Fibroblast of the conjunctiva (primary cell): ENCODE measurements at regions not wholly inside any gene's neighbourhood (a gene's known extent, or its start where the extent isn't known, plus 50 kb on each side); places are given as distances from the start of the nearest gene placed in this dataset.
"Not testable (repeated sequence)": the region's sequence is repeated elsewhere in the genome, so short reads cannot be mapped to it uniquely, and the experiment has no call there.

Experiments
- DNase-seq: peaks from one replicate; pipeline ENCODE4 v3.0.0-alpha.2; 2010; ENCODE audit warnings: low read depth

- no peak for DNase-seq
Observed at GRCh38 chr5:110250755-110251154, 475.7 kb downstream of the TMEM232 start.

- no peak for DNase-seq
Observed at GRCh38 chr5:110251366-110251765, 475.1 kb downstream of the TMEM232 start.

- DNase-seq, result no peak
Observed at GRCh38 chr5:110255194-110255593, 471.3 kb downstream of the TMEM232 start.

- DNase-seq, result no peak
Observed at GRCh38 chr5:110256298-110256697, 470.2 kb downstream of the TMEM232 start.

GRCh38 chr5:110257971-110258370, 468.5 kb downstream of the TMEM232 start:
- DNase-seq, result no peak

- DNase-seq, result no peak
Observed at GRCh38 chr5:110258460-110259216, 467.8 kb downstream of the TMEM232 start.

- DNase-seq, result no peak
Observed at GRCh38 chr5:110262749-110263148, 463.7 kb downstream of the TMEM232 start.

GRCh38 chr5:110264661-110265060, 461.8 kb downstream of the TMEM232 start:
- no peak for DNase-seq

GRCh38 chr5:110265162-110265561, 461.3 kb downstream of the TMEM232 start:
- no peak for DNase-seq

- no peak for DNase-seq
Observed at GRCh38 chr5:110267714-110268113, 458.8 kb downstream of the TMEM232 start.

- no peak for DNase-seq
Observed at GRCh38 chr5:110268283-110268682, 458.2 kb downstream of the TMEM232 start.

GRCh38 chr5:110268985-110269384, 457.5 kb downstream of the TMEM232 start:
- DNase-seq, result no peak

- DNase-seq, result no peak
Observed at GRCh38 chr5:110269478-110270142, 456.9 kb downstream of the TMEM232 start.

GRCh38 chr5:110275878-110276277, 450.6 kb downstream of the TMEM232 start:
- no peak for DNase-seq

- not testable (repeated sequence) for DNase-seq
Observed at GRCh38 chr5:110278449-110278848, 448.0 kb downstream of the TMEM232 start.

- DNase-seq, result not testable (repeated sequence)
Observed at GRCh38 chr5:110284121-110284520, 442.4 kb downstream of the TMEM232 start.

- peak; percentile 84 for DNase-seq
Observed at GRCh38 chr5:110288766-110289511, 437.5 kb downstream of the TMEM232 start.

GRCh38 chr5:110289512-110289810, 437.0 kb downstream of the TMEM232 start:
- no peak for DNase-seq

GRCh38 chr5:110290542-110290941, 435.9 kb downstream of the TMEM232 start:
- DNase-seq, result no peak

- DNase-seq, result no peak
Observed at GRCh38 chr5:110294281-110294680, 432.2 kb downstream of the TMEM232 start.

GRCh38 chr5:110297152-110297670, 429.3 kb downstream of the TMEM232 start:
- no peak for DNase-seq

- no peak for DNase-seq
Observed at GRCh38 chr5:110304176-110304575, 422.3 kb downstream of the TMEM232 start.

- DNase-seq, result no peak
Observed at GRCh38 chr5:110306650-110307049, 419.8 kb downstream of the TMEM232 start.
